Nephron progenitor cell (in vitro differentiated cells): ENCODE measurements at regions not wholly inside any gene's neighbourhood (a gene's known extent, or its start where the extent isn't known, plus 50 kb on each side); places are given as distances from the start of the nearest gene placed in this dataset.

ENCODE experiments used
- DNase-seq: peaks from one replicate; pipeline ENCODE4 v3.0.0; 2021
- H3K27ac Mint-ChIP-seq: 2 replicates; pipeline ENCODE4 v1.8.0; 2021; ENCODE audit warnings: mild to moderate bottlenecking, moderate library complexity, mixed read lengths
- H3K27me3 Mint-ChIP-seq: 2 replicates; pipeline ENCODE4 v1.8.0; 2021; ENCODE audit warnings: mild to moderate bottlenecking, low read depth, mixed read lengths; ENCODE audit not compliant: poor library complexity
- H3K36me3 Mint-ChIP-seq: 2 replicates; pipeline ENCODE4 v1.8.0; 2021; ENCODE audit warnings: low read depth, mixed read lengths
- H3K4me1 Mint-ChIP-seq: 2 replicates; pipeline ENCODE4 v1.8.0; 2021; ENCODE audit warnings: mixed read lengths
- H3K4me3 Mint-ChIP-seq: 2 replicates; pipeline ENCODE4 v1.8.0; 2021; ENCODE audit warnings: mild to moderate bottlenecking, moderate library complexity, mixed read lengths
- H3K9me3 Mint-ChIP-seq: 2 replicates; pipeline ENCODE4 v1.8.0; 2021; ENCODE audit warnings: mild to moderate bottlenecking, moderate library complexity, mixed read lengths
- CTCF ChIP-seq: fragments of 200-600 bp; sonication (generic); IDR thresholded peaks from 2 replicates; pipeline ENCODE4 v1.5.0; 2021; ENCODE audit warnings: antibody characterized with exemption

- Mint-ChIP-seq H3K9me3 (no peaks in the 10 kb centered on the region), H3K4me1 (no peaks in the 10 kb centered on the region), H3K4me3 (no peak overlapping the region), H3K27ac (peak overlapping the region; percentile 28), H3K36me3 (no peaks in the 10 kb centered on the region), H3K27me3 (peaks cover 4% of the 10 kb centered on the region)
- TF ChIP-seq CTCF: no peak
- DNase-seq: no peak
Observed at GRCh38 chr13:105436943-105437342, 1098.5 kb downstream of the EFNB2 start.

GRCh38 chr13:105432438-105432837 is 1103.0 kb downstream of the EFNB2 start:
- H3K4me1 Mint-ChIP-seq: no peaks in the 10 kb centered on the region
- no peak for TF ChIP-seq CTCF
- H3K9me3 Mint-ChIP-seq: no peaks in the 10 kb centered on the region
- no peak overlapping the region for H3K27ac Mint-ChIP-seq
- no peaks in the 10 kb centered on the region for H3K27me3 Mint-ChIP-seq
- no peaks in the 10 kb centered on the region for H3K36me3 Mint-ChIP-seq
- H3K4me3 Mint-ChIP-seq: no peak overlapping the region
- no peak for DNase-seq

GRCh38 chr13:105428811-105429210 is 1106.7 kb downstream of the EFNB2 start:
- DNase-seq: no peak
- no peaks in the 10 kb centered on the region for H3K27me3 Mint-ChIP-seq

GRCh38 chr13:105426441-105426840 is 1109.0 kb downstream of the EFNB2 start:
- Mint-ChIP-seq H3K4me3 (no peak overlapping the region), H3K27ac (no peak overlapping the region), H3K4me1 (no peaks in the 10 kb centered on the region), H3K36me3 (no peaks in the 10 kb centered on the region), H3K9me3 (no peaks in the 10 kb centered on the region), H3K27me3 (peaks cover 5% of the 10 kb centered on the region)
- no peak for TF ChIP-seq CTCF
- no peak for DNase-seq

More at GRCh38 chr13:105428811-105429210, 1106.7 kb downstream of the EFNB2 start:
- TF ChIP-seq CTCF: no peak
- no peaks in the 10 kb centered on the region for H3K36me3 Mint-ChIP-seq
- H3K9me3 Mint-ChIP-seq: no peaks in the 10 kb centered on the region
- no peak overlapping the region for H3K27ac Mint-ChIP-seq
- no peak overlapping the region for H3K4me3 Mint-ChIP-seq
- no peaks in the 10 kb centered on the region for H3K4me1 Mint-ChIP-seq

GRCh38 chr13:105414639-105415038 is 1120.8 kb downstream of the EFNB2 start:
- no peaks in the 10 kb centered on the region for H3K9me3 Mint-ChIP-seq
- H3K27me3 Mint-ChIP-seq: peaks cover 2% of the 10 kb centered on the region
- H3K36me3 Mint-ChIP-seq: no peaks in the 10 kb centered on the region
- no peaks in the 10 kb centered on the region for H3K4me1 Mint-ChIP-seq
- H3K27ac Mint-ChIP-seq: no peak overlapping the region
- no peak overlapping the region for H3K4me3 Mint-ChIP-seq
- no peak for TF ChIP-seq CTCF
- DNase-seq: no peak

- H3K9me3 Mint-ChIP-seq: no peaks in the 10 kb centered on the region
- no peak for DNase-seq
- H3K4me1 Mint-ChIP-seq: no peaks in the 10 kb centered on the region
- H3K36me3 Mint-ChIP-seq: no peaks in the 10 kb centered on the region
- no peak overlapping the region for H3K4me3 Mint-ChIP-seq
- peaks cover 4% of the 10 kb centered on the region for H3K27me3 Mint-ChIP-seq
- H3K27ac Mint-ChIP-seq: no peak overlapping the region
- TF ChIP-seq CTCF: no peak
Observed at GRCh38 chr13:105412171-105412570, 1123.3 kb downstream of the EFNB2 start.
